Neural cell (in vitro differentiated cells): ENCODE measurements at regions not wholly inside any gene's neighbourhood (a gene's known extent, or its start where the extent isn't known, plus 50 kb on each side); places are given as distances from the start of the nearest gene placed in this dataset.

ENCODE experiments used
- H2AFZ ChIP-seq: fragments of 200-600, 300-800 bp; sonication (generic), shearing (Covaris generic); 2 replicates; pipeline ENCODE4 v1.6.0; 2014; ENCODE audit warnings: low read depth, mild to moderate bottlenecking, antibody characterized with exemption, low read length, moderate library complexity
- H3F3A ChIP-seq: fragments of 200-600 bp; shearing (Covaris generic); 2 replicates; pipeline ENCODE4 v1.6.1; 2016; ENCODE audit warnings: mild to moderate bottlenecking, moderate library complexity, mixed read lengths, antibody characterized with exemption, low read length; ENCODE audit not compliant: insufficient read depth, poor library complexity, severe bottlenecking
- H3K27ac ChIP-seq: fragments of 200-600, 300-800 bp; sonication (generic), shearing (Covaris generic); 2 replicates; pipeline ENCODE4 v1.5.1; 2014; ENCODE audit warnings: mild to moderate bottlenecking, low read length, moderate library complexity
- H3K27me3 ChIP-seq: fragments of 300-800, 200-600 bp; sonication (generic), shearing (Covaris generic); 2 replicates; pipeline ENCODE4 v1.6.0; 2014; ENCODE audit warnings: mild to moderate bottlenecking, low read depth, low read length, moderate library complexity; ENCODE audit not compliant: insufficient read depth
- H3K36me3 ChIP-seq: fragments of 300-800, 200-600 bp; sonication (generic), shearing (Covaris generic); 2 replicates; pipeline ENCODE4 v1.5.1; 2014; ENCODE audit warnings: mild to moderate bottlenecking, antibody characterized with exemption, low read length, moderate library complexity; ENCODE audit not compliant: insufficient read depth
- H3K4me2 ChIP-seq: fragments of 300-800, 200-600 bp; sonication (generic), shearing (Covaris generic); 2 replicates; pipeline ENCODE4 v1.6.0; 2014; ENCODE audit warnings: mild to moderate bottlenecking, low read length
- H3K4me3 ChIP-seq: fragments of 300-800, 200-600 bp; sonication (generic), shearing (Covaris generic); 2 replicates; pipeline ENCODE4 v1.5.1; 2014; ENCODE audit warnings: mild to moderate bottlenecking, low read length, moderate library complexity
- H3K79me2 ChIP-seq: fragments of 200-600 bp; shearing (Covaris generic); replicated peaks from 2 replicates; pipeline ENCODE4 v1.6.0; 2014; ENCODE audit warnings: mild to moderate bottlenecking, low read length, moderate library complexity; ENCODE audit not compliant: insufficient read depth
- H3K9ac ChIP-seq: fragments of 300-800, 200-600 bp; sonication (generic), shearing (Covaris generic); 2 replicates; pipeline ENCODE4 v1.6.1; 2016; ENCODE audit warnings: mild to moderate bottlenecking, low read length, mixed read lengths
- H3K9me2 ChIP-seq: fragments of 200-600 bp; shearing (Covaris generic); 2 replicates; pipeline ENCODE4 v1.6.1; 2016; ENCODE audit warnings: mild to moderate bottlenecking, low read length, mixed read lengths; ENCODE audit not compliant: insufficient read depth
- H3K9me3 ChIP-seq: fragments of 200-600, 300-800 bp; sonication (generic), shearing (Covaris generic); 2 replicates; pipeline ENCODE4 v1.6.1; 2016; ENCODE audit warnings: mild to moderate bottlenecking, mixed run types, low read length, moderate library complexity, mixed read lengths
- H4K20me1 ChIP-seq: fragments of 200-600 bp; shearing (Covaris generic); 2 replicates; pipeline ENCODE4 v1.6.1; 2016; ENCODE audit warnings: mild to moderate bottlenecking, mixed run types; ENCODE audit not compliant: insufficient read depth
- CTCF ChIP-seq: fragments of 450-650 bp; IDR thresholded peaks from 2 replicates; pipeline ENCODE4 v1.5.1; 2014; ENCODE audit warnings: antibody characterized with exemption, mild to moderate bottlenecking, moderate library complexity; ENCODE audit not compliant: poor library complexity, severe bottlenecking
- EP300 ChIP-seq: fragments of 450-650 bp; conservative IDR thresholded peaks from 2 replicates; pipeline ENCODE4 v1.6.1; 2014; ENCODE audit warnings: antibody characterized with exemption, mild to moderate bottlenecking, moderate library complexity; ENCODE audit not compliant: poor library complexity, severe bottlenecking
- EZH2 ChIP-seq: fragments of 200-600, 300-800 bp; shearing (Covaris generic), sonication (generic); IDR thresholded peaks from 2 replicates; pipeline ENCODE4 v1.6.1; 2014; ENCODE audit warnings: antibody characterized with exemption, low read length, borderline replicate concordance, mild to moderate bottlenecking; ENCODE audit not compliant: insufficient read depth, poor library complexity, severe bottlenecking
- MXI1 ChIP-seq: fragments of 450-650 bp; conservative IDR thresholded peaks from 2 replicates; pipeline ENCODE4 v1.6.1; 2014; ENCODE audit warnings: antibody characterized with exemption, mild to moderate bottlenecking; ENCODE audit not compliant: poor library complexity, severe bottlenecking
- POLR2AphosphoS5 ChIP-seq: IDR thresholded peaks from 2 replicates; pipeline ENCODE4 v1.6.1; 2012
- RAD21 ChIP-seq: fragments of 450-650 bp; conservative IDR thresholded peaks from 2 replicates; pipeline ENCODE4 v1.6.1; 2014; ENCODE audit warnings: antibody characterized with exemption, mild to moderate bottlenecking, moderate library complexity
- REST ChIP-seq: IDR thresholded peaks from 2 replicates; pipeline ENCODE4 v1.6.1; 2012; ENCODE audit warnings: borderline replicate concordance
- SMC3 ChIP-seq: fragments of 450-650 bp; conservative IDR thresholded peaks from 2 replicates; pipeline ENCODE4 v1.6.1; 2014; ENCODE audit warnings: antibody characterized with exemption, mild to moderate bottlenecking, moderate library complexity; ENCODE audit not compliant: poor library complexity
- TAF1 ChIP-seq: IDR thresholded peaks from 2 replicates; pipeline ENCODE4 v1.6.1; 2012; ENCODE audit warnings: low read depth

GRCh38 chr22:47822422-47822821 is 1060.0 kb downstream of the TBC1D22A start:
- Histone ChIP-seq H3K9me3 (peaks cover under 1% of the 10 kb centered on the region), H3K79me2 (no peaks in the 10 kb centered on the region), H3K27me3 (no peaks in the 10 kb centered on the region), H3K9me2 (no peaks in the 10 kb centered on the region), H3K27ac (no peak overlapping the region), H3K36me3 (no peaks in the 10 kb centered on the region), H2AFZ (no peak overlapping the region), H4K20me1 (no peaks in the 10 kb centered on the region), H3K4me2 (no peak overlapping the region), H3K4me3 (no peak overlapping the region), H3F3A (no peaks in the 10 kb centered on the region), H3K9ac (no peak overlapping the region)
- no peak for TF ChIP-seq RAD21
- no peak for TF ChIP-seq CTCF
- no peak for TF ChIP-seq EP300
- TF ChIP-seq SMC3, result no peak
- TF ChIP-seq POLR2AphosphoS5, result no peak
- no peak for TF ChIP-seq REST
- TF ChIP-seq MXI1, result no peak
- TF ChIP-seq EZH2, result no peak
- no peak for TF ChIP-seq TAF1

- no peaks in the 10 kb centered on the region for H4K20me1 ChIP-seq
- no peaks in the 10 kb centered on the region for H3K9me2 ChIP-seq
- no peak overlapping the region for H3K4me3 ChIP-seq
- no peak for TF ChIP-seq TAF1
- no peak for TF ChIP-seq REST
- TF ChIP-seq SMC3, result no peak
- no peak for TF ChIP-seq CTCF
- no peak for TF ChIP-seq EP300
- TF ChIP-seq MXI1, result no peak
- TF ChIP-seq RAD21, result no peak
- TF ChIP-seq EZH2, result no peak
- TF ChIP-seq POLR2AphosphoS5, result no peak
- H3F3A ChIP-seq, result no peaks in the 10 kb centered on the region
- H3K36me3 ChIP-seq, result no peaks in the 10 kb centered on the region
- no peak overlapping the region for H3K9ac ChIP-seq
- H3K27me3 ChIP-seq, result no peaks in the 10 kb centered on the region
- no peak overlapping the region for H3K27ac ChIP-seq
- no peaks in the 10 kb centered on the region for H3K79me2 ChIP-seq
- H3K9me3 ChIP-seq, result peaks cover 4% of the 10 kb centered on the region
- H2AFZ ChIP-seq, result no peak overlapping the region
- H3K4me2 ChIP-seq, result no peak overlapping the region
These were observed 1056.0 kb downstream of the TBC1D22A start for GRCh38 chr22:47818496-47818895.
